ENCODE measurements at regions not wholly inside any gene's neighbourhood (a gene's known extent, or its start where the extent isn't known, plus 50 kb on each side); places are given as distances from the start of the nearest gene placed in this dataset.

GRCh38 chr16:62478903-62479458, 442.7 kb upstream of the CDH8 start:
- TF ChIP-seq, protein P1, sequence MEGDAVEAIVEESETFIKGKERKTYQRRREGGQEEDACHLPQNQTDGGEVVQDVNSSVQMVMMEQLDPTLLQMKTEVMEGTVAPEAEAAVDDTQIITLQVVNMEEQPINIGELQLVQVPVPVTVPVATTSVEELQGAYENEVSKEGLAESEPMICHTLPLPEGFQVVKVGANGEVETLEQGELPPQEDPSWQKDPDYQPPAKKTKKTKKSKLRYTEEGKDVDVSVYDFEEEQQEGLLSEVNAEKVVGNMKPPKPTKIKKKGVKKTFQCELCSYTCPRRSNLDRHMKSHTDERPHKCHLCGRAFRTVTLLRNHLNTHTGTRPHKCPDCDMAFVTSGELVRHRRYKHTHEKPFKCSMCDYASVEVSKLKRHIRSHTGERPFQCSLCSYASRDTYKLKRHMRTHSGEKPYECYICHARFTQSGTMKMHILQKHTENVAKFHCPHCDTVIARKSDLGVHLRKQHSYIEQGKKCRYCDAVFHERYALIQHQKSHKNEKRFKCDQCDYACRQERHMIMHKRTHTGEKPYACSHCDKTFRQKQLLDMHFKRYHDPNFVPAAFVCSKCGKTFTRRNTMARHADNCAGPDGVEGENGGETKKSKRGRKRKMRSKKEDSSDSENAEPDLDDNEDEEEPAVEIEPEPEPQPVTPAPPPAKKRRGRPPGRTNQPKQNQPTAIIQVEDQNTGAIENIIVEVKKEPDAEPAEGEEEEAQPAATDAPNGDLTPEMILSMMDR (IDR thresholded peaks at IDR 0.05; ENCODE audit: low read depth, low read length, poor library complexity, severe bottlenecking), result no peak
- no peak for TF ChIP-seq EZH2phosphoT487 (IDR thresholded peaks at IDR 0.05; ENCODE audit: borderline replicate concordance, low read length)

Measured in DOHH2 (cell line).